ENCODE measurements at regions not wholly inside any gene's neighbourhood (a gene's known extent, or its start where the extent isn't known, plus 50 kb on each side); places are given as distances from the start of the nearest gene placed in this dataset.
A peak's percentile ranks its signal among the peaks of the same experiment; 100 is the strongest.
"Not testable (repeated sequence)": the region's sequence is repeated elsewhere in the genome, so short reads cannot be mapped to it uniquely, and the experiment has no call there.

GRCh38 chr20:43404878-43405277 is 52.8 kb upstream of the SRSF6 start:
- no peaks in the 10 kb centered on the region for H3K4me1 ChIP-seq (ENCODE audit: control insufficient read depth in 1 of 2, insufficient read depth in 2 of 2, low read length in 2 of 2)
- WGBS, 2 donors, result 19 to 32% methylated on average over 3 of the region's 3 CpGs
- no peak for ATAC-seq (ENCODE audit: low FRiP score)
- no peak overlapping the region for H3K4me3 ChIP-seq (ENCODE audit: low read length in 2 of 2)
- peaks cover 0 to 2% of the 10 kb centered on the region in 2 donors for H3K27me3 ChIP-seq (ENCODE audit: control insufficient read depth in 1 of 2, insufficient read depth in 2 of 2, low read length in 1 of 2)
- no peak for DNase-seq
- H3K27ac ChIP-seq (ENCODE audit: low read depth in 1 of 2, low read length in 2 of 2), result no peak overlapping the region
- intact Hi-C loops (cut with DNase I), result no loop called here
- H3K36me3 ChIP-seq (ENCODE audit: control insufficient read depth in 1 of 2, insufficient read depth in 2 of 2, low read length in 1 of 2), result no peaks in the 10 kb centered on the region
- H3K9me3 ChIP-seq (ENCODE audit: control insufficient read depth, low read length), result peaks cover 6% of the 10 kb centered on the region

GRCh38 chr20:43400882-43401281 is 56.8 kb upstream of the SRSF6 start:
- 79 to 81% methylated on average over 6 of the region's 6 CpGs for WGBS, 2 donors
- H3K9me3 ChIP-seq (ENCODE audit: control insufficient read depth, low read length); intact Hi-C loops (cut with DNase I); H3K27ac ChIP-seq (ENCODE audit: low read depth in 1 of 2, low read length in 2 of 2); H3K4me3 ChIP-seq (ENCODE audit: low read length in 2 of 2); H3K36me3 ChIP-seq (ENCODE audit: control insufficient read depth in 1 of 2, insufficient read depth in 2 of 2, low read length in 1 of 2); ATAC-seq (ENCODE audit: low FRiP score); H3K4me1 ChIP-seq (ENCODE audit: control insufficient read depth in 1 of 2, insufficient read depth in 2 of 2, low read length in 2 of 2); DNase-seq; H3K27me3 ChIP-seq (ENCODE audit: control insufficient read depth in 1 of 2, insufficient read depth in 2 of 2, low read length in 1 of 2): not testable (repeated sequence)

- no peaks in the 10 kb centered on the region for H3K27me3 ChIP-seq (ENCODE audit: control insufficient read depth in 1 of 2, insufficient read depth in 2 of 2, low read length in 1 of 2)
- ATAC-seq (ENCODE audit: low FRiP score), result no peak
- WGBS, 2 donors, result 77 to 78% methylated on average over 8 of the region's 8 CpGs
- intact Hi-C loops (cut with DNase I), result no loop called here
- H3K36me3 ChIP-seq (ENCODE audit: control insufficient read depth in 1 of 2, insufficient read depth in 2 of 2, low read length in 1 of 2), result no peaks in the 10 kb centered on the region
- H3K27ac ChIP-seq (ENCODE audit: low read depth in 1 of 2, low read length in 2 of 2), result no peak overlapping the region
- peaks cover 2% of the 10 kb centered on the region for H3K9me3 ChIP-seq (ENCODE audit: control insufficient read depth, low read length)
- H3K4me3 ChIP-seq (ENCODE audit: low read length in 2 of 2), result no peak overlapping the region
- no peaks in the 10 kb centered on the region for H3K4me1 ChIP-seq (ENCODE audit: control insufficient read depth in 1 of 2, insufficient read depth in 2 of 2, low read length in 2 of 2)
- DNase-seq, result no peak
Measured at GRCh38 chr20:43398676-43399324, 58.9 kb upstream of the SRSF6 start.

- no peak overlapping the region for H3K4me3 ChIP-seq (ENCODE audit: low read length in 2 of 2)
- DNase-seq (no peak), ATAC-seq (ENCODE audit: low FRiP score) (no peak)
- WGBS, 2 donors, result 79 to 83% methylated on average over 2 of the region's 2 CpGs
- H3K9me3 ChIP-seq (ENCODE audit: control insufficient read depth, low read length), result peaks cover 9% of the 10 kb centered on the region
- H3K4me1 ChIP-seq (ENCODE audit: control insufficient read depth in 1 of 2, insufficient read depth in 2 of 2, low read length in 2 of 2), result no peaks in the 10 kb centered on the region
- H3K27me3 ChIP-seq (ENCODE audit: control insufficient read depth in 1 of 2, insufficient read depth in 2 of 2, low read length in 1 of 2), result peaks cover 0 to 2% of the 10 kb centered on the region in 2 donors
- intact Hi-C loops (cut with DNase I), result no loop called here
- no peak overlapping the region for H3K27ac ChIP-seq (ENCODE audit: low read depth in 1 of 2, low read length in 2 of 2)
- H3K36me3 ChIP-seq (ENCODE audit: control insufficient read depth in 1 of 2, insufficient read depth in 2 of 2, low read length in 1 of 2), result no peaks in the 10 kb centered on the region
Measured at GRCh38 chr20:43397147-43397546, 60.5 kb upstream of the SRSF6 start.

GRCh38 chr20:43393052-43393451 is 64.6 kb upstream of the SRSF6 start:
- intact Hi-C loops (cut with DNase I), result no loop called here

GRCh38 chr20:43392561-43392960 is 65.1 kb upstream of the SRSF6 start:
- no peaks in the 10 kb centered on the region for H3K4me1 ChIP-seq (ENCODE audit: control insufficient read depth in 1 of 2, insufficient read depth in 2 of 2, low read length in 2 of 2)
- DNase-seq (no peak), ATAC-seq (ENCODE audit: low FRiP score) (no peak)
- peaks cover 9% of the 10 kb centered on the region for H3K9me3 ChIP-seq (ENCODE audit: control insufficient read depth, low read length)
- H3K4me3 ChIP-seq (ENCODE audit: low read length in 2 of 2), result no peak overlapping the region
- no peaks in the 10 kb centered on the region for H3K36me3 ChIP-seq (ENCODE audit: control insufficient read depth in 1 of 2, insufficient read depth in 2 of 2, low read length in 1 of 2)
- 82 to 86% methylated on average over 5 of the region's 5 CpGs for WGBS, 2 donors
- intact Hi-C loops (cut with DNase I), result no loop called here
- peaks cover 0 to 2% of the 10 kb centered on the region in 2 donors for H3K27me3 ChIP-seq (ENCODE audit: control insufficient read depth in 1 of 2, insufficient read depth in 2 of 2, low read length in 1 of 2)
- H3K27ac ChIP-seq (ENCODE audit: low read depth in 1 of 2, low read length in 2 of 2), result no peak overlapping the region

More at GRCh38 chr20:43393052-43393451, 64.6 kb upstream of the SRSF6 start:
- Histone ChIP-seq H3K9me3 (ENCODE audit: control insufficient read depth, low read length) (peaks cover 9% of the 10 kb centered on the region), H3K4me3 (ENCODE audit: low read length in 2 of 2) (no peak overlapping the region), H3K27ac (ENCODE audit: low read depth in 1 of 2, low read length in 2 of 2) (no peak overlapping the region), H3K36me3 (ENCODE audit: control insufficient read depth in 1 of 2, insufficient read depth in 2 of 2, low read length in 1 of 2) (no peaks in the 10 kb centered on the region), H3K27me3 (ENCODE audit: control insufficient read depth in 1 of 2, insufficient read depth in 2 of 2, low read length in 1 of 2) (peaks cover 0 to 2% of the 10 kb centered on the region in 2 donors), H3K4me1 (ENCODE audit: control insufficient read depth in 1 of 2, insufficient read depth in 2 of 2, low read length in 2 of 2) (no peaks in the 10 kb centered on the region)
- DNase-seq, result no peak
- WGBS, 2 donors, result 38 to 52% methylated on average over 3 of the region's 3 CpGs
- ATAC-seq (ENCODE audit: low FRiP score), result no peak

- no peak overlapping the region for H3K4me3 ChIP-seq (ENCODE audit: low read length in 2 of 2)
- no peak overlapping the region for H3K27ac ChIP-seq (ENCODE audit: low read depth in 1 of 2, low read length in 2 of 2)
- peaks cover 7% of the 10 kb centered on the region for H3K9me3 ChIP-seq (ENCODE audit: control insufficient read depth, low read length)
- no peaks in the 10 kb centered on the region for H3K4me1 ChIP-seq (ENCODE audit: control insufficient read depth in 1 of 2, insufficient read depth in 2 of 2, low read length in 2 of 2)
- H3K27me3 ChIP-seq (ENCODE audit: control insufficient read depth in 1 of 2, insufficient read depth in 2 of 2, low read length in 1 of 2), result peaks cover 0 to 2% of the 10 kb centered on the region in 2 donors
- DNase-seq (no peak), ATAC-seq (ENCODE audit: low FRiP score) (no peak)
- no peaks in the 10 kb centered on the region for H3K36me3 ChIP-seq (ENCODE audit: control insufficient read depth in 1 of 2, insufficient read depth in 2 of 2, low read length in 1 of 2)
- intact Hi-C loops (cut with DNase I), result no loop called here
- WGBS, 2 donors, result 31 to 35% methylated on average over 25 to 26 of the region's 26 CpGs
Measured at GRCh38 chr20:43389839-43390626, 67.7 kb upstream of the SRSF6 start.

- WGBS, 2 donors, result 41 to 44% methylated on average over 6 of the region's 6 CpGs
- intact Hi-C loops (cut with DNase I), result no loop called here
- Histone ChIP-seq H3K4me3 (ENCODE audit: low read length in 2 of 2) (no peak overlapping the region), H3K36me3 (ENCODE audit: control insufficient read depth in 1 of 2, insufficient read depth in 2 of 2, low read length in 1 of 2) (no peaks in the 10 kb centered on the region), H3K27me3 (ENCODE audit: control insufficient read depth in 1 of 2, insufficient read depth in 2 of 2, low read length in 1 of 2) (peaks cover 0 to 2% of the 10 kb centered on the region in 2 donors), H3K9me3 (ENCODE audit: control insufficient read depth, low read length) (peaks cover 7% of the 10 kb centered on the region), H3K4me1 (ENCODE audit: control insufficient read depth in 1 of 2, insufficient read depth in 2 of 2, low read length in 2 of 2) (no peaks in the 10 kb centered on the region), H3K27ac (ENCODE audit: low read depth in 1 of 2, low read length in 2 of 2) (no peak overlapping the region)
- peak; percentile 49 for ATAC-seq (ENCODE audit: low FRiP score)
- DNase-seq, result peak in 1 of 2 donors; percentile 57
Measured at GRCh38 chr20:43389211-43389610, 68.5 kb upstream of the SRSF6 start.

Measured in aorta (tissue), 5 donors.